ENCODE measurements at regions not wholly inside any gene's neighbourhood (a gene's known extent, or its start where the extent isn't known, plus 50 kb on each side); places are given as distances from the start of the nearest gene placed in this dataset.

DNA sequence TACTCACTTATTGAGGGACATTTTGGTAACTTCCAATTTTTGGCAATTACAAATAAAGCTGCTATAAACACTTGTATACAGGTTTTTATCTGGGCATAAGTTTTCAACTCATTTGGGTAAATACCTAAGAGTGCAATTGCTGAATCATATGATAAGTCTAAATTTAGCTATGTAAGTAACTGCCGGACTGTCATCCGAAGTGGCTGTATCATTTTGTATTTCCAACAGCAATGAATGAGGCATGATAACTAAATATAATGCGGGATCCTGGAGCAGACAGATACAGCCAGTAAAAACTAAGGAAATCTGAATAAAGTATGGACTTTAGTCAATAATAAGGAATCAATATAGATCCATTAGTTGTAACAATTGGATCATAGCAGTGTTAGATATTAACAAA is 156.5 kb upstream of the RMP24 start:
- H3K36me3 ChIP-seq = no peaks in the 10 kb centered on the region
- 86 to 91% methylated on average over 3 of the region's 3 CpGs for WGBS, 2 donors (ENCODE audit: low coverage in 1 of 2)
- H3K27me3 ChIP-seq = no peaks in the 10 kb centered on the region
- intact Hi-C loops (cut with DNase I; ENCODE audit: low total_unique reads) = no loop called here
- no peaks in the 10 kb centered on the region for H3K9me3 ChIP-seq
- H3K4me3 ChIP-seq = no peak overlapping the region
- no peaks in the 10 kb centered on the region for H3K4me1 ChIP-seq
- TF ChIP-seq EP300 (IDR thresholded peaks at IDR 0.05; ENCODE audit: low read depth) (no peak), POLR2A (IDR thresholded peaks at IDR 0.05) (no peak), POLR2AphosphoS5 (IDR thresholded peaks at IDR 0.05) (no peak)
- TF ChIP-seq, protein P1, sequence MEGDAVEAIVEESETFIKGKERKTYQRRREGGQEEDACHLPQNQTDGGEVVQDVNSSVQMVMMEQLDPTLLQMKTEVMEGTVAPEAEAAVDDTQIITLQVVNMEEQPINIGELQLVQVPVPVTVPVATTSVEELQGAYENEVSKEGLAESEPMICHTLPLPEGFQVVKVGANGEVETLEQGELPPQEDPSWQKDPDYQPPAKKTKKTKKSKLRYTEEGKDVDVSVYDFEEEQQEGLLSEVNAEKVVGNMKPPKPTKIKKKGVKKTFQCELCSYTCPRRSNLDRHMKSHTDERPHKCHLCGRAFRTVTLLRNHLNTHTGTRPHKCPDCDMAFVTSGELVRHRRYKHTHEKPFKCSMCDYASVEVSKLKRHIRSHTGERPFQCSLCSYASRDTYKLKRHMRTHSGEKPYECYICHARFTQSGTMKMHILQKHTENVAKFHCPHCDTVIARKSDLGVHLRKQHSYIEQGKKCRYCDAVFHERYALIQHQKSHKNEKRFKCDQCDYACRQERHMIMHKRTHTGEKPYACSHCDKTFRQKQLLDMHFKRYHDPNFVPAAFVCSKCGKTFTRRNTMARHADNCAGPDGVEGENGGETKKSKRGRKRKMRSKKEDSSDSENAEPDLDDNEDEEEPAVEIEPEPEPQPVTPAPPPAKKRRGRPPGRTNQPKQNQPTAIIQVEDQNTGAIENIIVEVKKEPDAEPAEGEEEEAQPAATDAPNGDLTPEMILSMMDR (IDR thresholded peaks at IDR 0.05) = no peak
- no peak for DNase-seq
- H3K27ac ChIP-seq = no peak overlapping the region
- in situ Hi-C loops (cut with MboI; ENCODE audit: low pct_ligation_motif_present in 1 of 4, low pct_unique_long_range_greater_than_20kb in 1 of 4, low sequenced_read_pairs in 3 of 4) = no loop called here

- no peak overlapping the region for H3K4me3 ChIP-seq
- no peak overlapping the region for H3K27ac ChIP-seq
- 82% methylated on average over 11 of the region's 11 CpGs; no CpG with 5 or more reads in 1 of the 2 donors for WGBS, 2 donors (ENCODE audit: low coverage in 1 of 2)
- H3K36me3 ChIP-seq = no peaks in the 10 kb centered on the region
- TF ChIP-seq POLR2A (IDR thresholded peaks at IDR 0.05) = no peak
- TF ChIP-seq, protein P1 (IDR thresholded peaks at IDR 0.05) = no peak
- no peak for TF ChIP-seq EP300 (IDR thresholded peaks at IDR 0.05; ENCODE audit: low read depth)
- no peak for TF ChIP-seq POLR2AphosphoS5 (IDR thresholded peaks at IDR 0.05)
- intact Hi-C loops (cut with DNase I; ENCODE audit: low total_unique reads) (no loop called here), in situ Hi-C loops (cut with MboI; ENCODE audit: low pct_ligation_motif_present in 1 of 4, low pct_unique_long_range_greater_than_20kb in 1 of 4, low sequenced_read_pairs in 3 of 4) (no loop called here)
- H3K4me1 ChIP-seq = no peaks in the 10 kb centered on the region
- H3K27me3 ChIP-seq = no peaks in the 10 kb centered on the region
- no peaks in the 10 kb centered on the region for H3K9me3 ChIP-seq
- no peak for DNase-seq
These were observed 154.7 kb upstream of the RMP24 start for GRCh38 chr18:35817604-35818352.

GRCh38 chr18:35818353-35818667 is 154.2 kb upstream of the RMP24 start:
- H3K36me3 ChIP-seq = no peaks in the 10 kb centered on the region
- H3K4me3 ChIP-seq = no peak overlapping the region
- no peaks in the 10 kb centered on the region for H3K9me3 ChIP-seq
- no peaks in the 10 kb centered on the region for H3K27me3 ChIP-seq
- intact Hi-C loops (cut with DNase I; ENCODE audit: low total_unique reads) (no loop called here), in situ Hi-C loops (cut with MboI; ENCODE audit: low pct_ligation_motif_present in 1 of 4, low pct_unique_long_range_greater_than_20kb in 1 of 4, low sequenced_read_pairs in 3 of 4) (no loop called here)
- TF ChIP-seq POLR2A (IDR thresholded peaks at IDR 0.05) (no peak), EP300 (IDR thresholded peaks at IDR 0.05; ENCODE audit: low read depth) (no peak), POLR2AphosphoS5 (IDR thresholded peaks at IDR 0.05) (no peak)
- TF ChIP-seq, protein P1 (IDR thresholded peaks at IDR 0.05) = no peak
- no peak overlapping the region for H3K27ac ChIP-seq
- H3K4me1 ChIP-seq = no peaks in the 10 kb centered on the region
- DNase-seq = no peak
- 93% methylated on average over 12 of the region's 12 CpGs; no CpG with 5 or more reads in 1 of the 2 donors for WGBS, 2 donors (ENCODE audit: low coverage in 1 of 2)

DNA sequence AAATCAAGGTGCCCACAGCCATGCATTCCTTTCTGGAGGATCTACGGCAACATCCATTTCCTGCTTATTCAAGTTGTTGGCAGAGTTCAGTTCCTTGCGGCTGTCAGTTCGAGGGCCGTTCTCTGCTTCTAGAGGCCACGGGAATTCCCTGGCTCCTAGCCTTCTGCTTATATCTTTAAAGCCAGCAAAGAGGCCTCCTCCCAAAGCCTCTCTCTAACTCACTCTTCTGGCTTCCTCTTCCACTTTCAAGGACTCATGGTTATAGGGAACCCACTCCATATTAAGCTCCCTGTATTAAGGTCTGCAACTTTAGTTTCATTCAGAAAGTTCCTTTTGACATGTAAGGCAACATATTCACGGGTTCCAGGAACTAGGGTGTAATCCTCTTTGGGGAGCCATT is 150.1 kb upstream of the RMP24 start:
- no peak overlapping the region for H3K27ac ChIP-seq
- no peaks in the 10 kb centered on the region for H3K27me3 ChIP-seq
- intact Hi-C loops (cut with DNase I; ENCODE audit: low total_unique reads) (no loop called here), in situ Hi-C loops (cut with MboI; ENCODE audit: low pct_ligation_motif_present in 1 of 4, low pct_unique_long_range_greater_than_20kb in 1 of 4, low sequenced_read_pairs in 3 of 4) (no loop called here)
- H3K36me3 ChIP-seq = no peaks in the 10 kb centered on the region
- H3K4me3 ChIP-seq = no peak overlapping the region
- TF ChIP-seq, protein P1 (IDR thresholded peaks at IDR 0.05) = no peak
- TF ChIP-seq POLR2AphosphoS5 (IDR thresholded peaks at IDR 0.05) (no peak), EP300 (IDR thresholded peaks at IDR 0.05; ENCODE audit: low read depth) (no peak), POLR2A (IDR thresholded peaks at IDR 0.05) (no peak)
- no peaks in the 10 kb centered on the region for H3K9me3 ChIP-seq
- no peak for DNase-seq
- 73% methylated on average over 6 of the region's 6 CpGs; no CpG with 5 or more reads in 1 of the 2 donors for WGBS, 2 donors (ENCODE audit: low coverage in 1 of 2)
- H3K4me1 ChIP-seq = no peaks in the 10 kb centered on the region

Measured in transverse colon (tissue), 4 donors.